Esophagus squamous epithelium (tissue), 4 donors: ENCODE measurements at regions not wholly inside any gene's neighbourhood (a gene's known extent, or its start where the extent isn't known, plus 50 kb on each side); places are given as distances from the start of the nearest gene placed in this dataset.

Source experiments
- POLR2A ChIP-seq, 4 donors: fragments of 450-650 bp; IDR thresholded peaks; one replicate each; pipeline ENCODE4 v1.6.1; 2017; ENCODE audit warnings: antibody characterized with exemption in 4 of 4, mild to moderate bottlenecking in 4 of 4, moderate library complexity in 3 of 4
- TF ChIP-seq, protein P1 (sequence below), 6 experiments: fragments of 450-650 bp in 4 of 6; fragments of 200-600 bp in 2 of 6; sonication (generic) in 2 of 6; IDR thresholded peaks; one replicate each; pipeline ENCODE4 v1.5.1; 2016 to 2019; ENCODE audit warnings: antibody characterized with exemption in 6 of 6, mild to moderate bottlenecking in 4 of 6, moderate library complexity in 4 of 6

DNA sequence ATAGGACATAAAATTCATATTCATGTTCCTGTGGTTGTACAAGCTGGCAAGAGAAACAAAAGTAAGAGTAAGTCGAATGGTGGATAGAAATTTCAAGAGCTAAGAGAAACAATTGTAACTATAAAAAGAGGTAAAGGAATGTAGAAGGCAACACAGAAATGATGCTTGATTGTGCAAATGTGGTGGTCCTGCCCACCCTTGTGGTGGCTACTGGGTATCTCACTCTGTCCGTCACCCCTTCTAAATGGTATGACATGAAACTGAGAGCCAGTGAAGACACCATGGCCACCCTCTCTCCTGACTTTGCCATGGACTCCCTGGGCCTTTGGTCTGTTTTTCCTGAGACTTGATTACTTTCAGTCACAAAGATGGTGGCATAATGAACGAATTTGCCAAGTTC lies 925.9 kb upstream of the SLITRK6 start:
- TF ChIP-seq, protein P1, sequence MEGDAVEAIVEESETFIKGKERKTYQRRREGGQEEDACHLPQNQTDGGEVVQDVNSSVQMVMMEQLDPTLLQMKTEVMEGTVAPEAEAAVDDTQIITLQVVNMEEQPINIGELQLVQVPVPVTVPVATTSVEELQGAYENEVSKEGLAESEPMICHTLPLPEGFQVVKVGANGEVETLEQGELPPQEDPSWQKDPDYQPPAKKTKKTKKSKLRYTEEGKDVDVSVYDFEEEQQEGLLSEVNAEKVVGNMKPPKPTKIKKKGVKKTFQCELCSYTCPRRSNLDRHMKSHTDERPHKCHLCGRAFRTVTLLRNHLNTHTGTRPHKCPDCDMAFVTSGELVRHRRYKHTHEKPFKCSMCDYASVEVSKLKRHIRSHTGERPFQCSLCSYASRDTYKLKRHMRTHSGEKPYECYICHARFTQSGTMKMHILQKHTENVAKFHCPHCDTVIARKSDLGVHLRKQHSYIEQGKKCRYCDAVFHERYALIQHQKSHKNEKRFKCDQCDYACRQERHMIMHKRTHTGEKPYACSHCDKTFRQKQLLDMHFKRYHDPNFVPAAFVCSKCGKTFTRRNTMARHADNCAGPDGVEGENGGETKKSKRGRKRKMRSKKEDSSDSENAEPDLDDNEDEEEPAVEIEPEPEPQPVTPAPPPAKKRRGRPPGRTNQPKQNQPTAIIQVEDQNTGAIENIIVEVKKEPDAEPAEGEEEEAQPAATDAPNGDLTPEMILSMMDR (IDR thresholded peaks at IDR 0.05) = no peak
- no peak for TF ChIP-seq POLR2A (IDR thresholded peaks at IDR 0.05)
